ENCODE measurements at regions not wholly inside any gene's neighbourhood (a gene's known extent, or its start where the extent isn't known, plus 50 kb on each side); places are given as distances from the start of the nearest gene placed in this dataset.
A peak's percentile ranks its signal among the peaks of the same experiment; 100 is the strongest.

GRCh38 chr3:66098436-66098835, 59.7 kb upstream of the MAGI1 start:
- DNase-seq: no peak
- H3K36me3 ChIP-seq (ENCODE audit: control insufficient read depth, insufficient read depth, low read length): no peaks in the 10 kb centered on the region
- 100% methylated on average over 1 of the region's 4 CpGs for WGBS (ENCODE audit: insufficient coverage, low lambda C conversion rate)

GRCh38 chr3:66097647-66098046, 58.9 kb upstream of the MAGI1 start:
- no peaks in the 10 kb centered on the region for H3K9me3 ChIP-seq (ENCODE audit: control insufficient read depth, low read depth, low read length)
- no peaks in the 10 kb centered on the region for H3K4me1 ChIP-seq (ENCODE audit: control insufficient read depth, insufficient read depth, low read length)
- no peak overlapping the region for H3K4me3 ChIP-seq (ENCODE audit: low read length)
- 93% methylated on average over 3 of the region's 4 CpGs for WGBS (ENCODE audit: insufficient coverage, low lambda C conversion rate)
- H3K27ac ChIP-seq (ENCODE audit: low read length): no peak overlapping the region
- no peaks in the 10 kb centered on the region for H3K27me3 ChIP-seq (ENCODE audit: control insufficient read depth, insufficient read depth, low read length)
- H3K36me3 ChIP-seq (ENCODE audit: control insufficient read depth, insufficient read depth, low read length): no peaks in the 10 kb centered on the region
- DNase-seq: no peak

More at GRCh38 chr3:66098436-66098835, 59.7 kb upstream of the MAGI1 start:
- no peaks in the 10 kb centered on the region for H3K27me3 ChIP-seq (ENCODE audit: control insufficient read depth, insufficient read depth, low read length)
- H3K4me3 ChIP-seq (ENCODE audit: low read length): no peak overlapping the region
- no peaks in the 10 kb centered on the region for H3K4me1 ChIP-seq (ENCODE audit: control insufficient read depth, insufficient read depth, low read length)
- no peak overlapping the region for H3K27ac ChIP-seq (ENCODE audit: low read length)
- no peaks in the 10 kb centered on the region for H3K9me3 ChIP-seq (ENCODE audit: control insufficient read depth, low read depth, low read length)

GRCh38 chr3:66095295-66096001, 56.7 kb upstream of the MAGI1 start:
- no peaks in the 10 kb centered on the region for H3K9me3 ChIP-seq (ENCODE audit: control insufficient read depth, low read depth, low read length)
- DNase-seq: no peak
- peaks cover 3% of the 10 kb centered on the region for H3K4me1 ChIP-seq (ENCODE audit: control insufficient read depth, insufficient read depth, low read length)
- no peaks in the 10 kb centered on the region for H3K27me3 ChIP-seq (ENCODE audit: control insufficient read depth, insufficient read depth, low read length)
- H3K36me3 ChIP-seq (ENCODE audit: control insufficient read depth, insufficient read depth, low read length): no peaks in the 10 kb centered on the region
- no peak overlapping the region for H3K4me3 ChIP-seq (ENCODE audit: low read length)
- no CpG with 5 or more reads among the region's 5 CpGs for WGBS (ENCODE audit: insufficient coverage, low lambda C conversion rate)
- H3K27ac ChIP-seq (ENCODE audit: low read length): no peak overlapping the region

DNA sequence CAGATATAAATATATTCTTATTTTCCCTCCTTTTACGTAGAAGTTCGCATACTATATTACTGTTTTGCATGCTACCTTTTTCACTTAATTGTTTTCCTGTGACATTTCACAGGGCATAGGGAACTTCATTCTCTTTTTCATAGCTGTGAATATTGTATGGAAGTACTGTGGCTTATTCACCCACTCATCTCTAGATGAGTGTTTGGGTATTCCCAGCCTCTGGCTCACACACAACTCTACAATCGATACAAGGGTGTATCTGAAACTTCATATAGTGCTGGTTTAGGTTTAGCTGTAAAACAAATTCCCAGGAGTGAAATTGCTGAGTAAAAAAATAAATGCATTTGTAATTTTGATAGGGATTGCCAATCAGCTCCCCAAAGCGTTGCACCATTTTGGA, 55.3 kb upstream of the MAGI1 start:
- no peak for DNase-seq
- Histone ChIP-seq H3K4me3 (ENCODE audit: low read length) (no peak overlapping the region), H3K27me3 (ENCODE audit: control insufficient read depth, insufficient read depth, low read length) (no peaks in the 10 kb centered on the region), H3K27ac (ENCODE audit: low read length) (no peak overlapping the region), H3K9me3 (ENCODE audit: control insufficient read depth, low read depth, low read length) (no peaks in the 10 kb centered on the region), H3K36me3 (ENCODE audit: control insufficient read depth, insufficient read depth, low read length) (no peaks in the 10 kb centered on the region), H3K4me1 (ENCODE audit: control insufficient read depth, insufficient read depth, low read length) (peaks cover 3% of the 10 kb centered on the region)
- 100% methylated on average over 2 of the region's 4 CpGs for WGBS (ENCODE audit: insufficient coverage, low lambda C conversion rate)

- Histone ChIP-seq H3K36me3 (ENCODE audit: control insufficient read depth, insufficient read depth, low read length) (no peaks in the 10 kb centered on the region), H3K27me3 (ENCODE audit: control insufficient read depth, insufficient read depth, low read length) (no peaks in the 10 kb centered on the region), H3K4me1 (ENCODE audit: control insufficient read depth, insufficient read depth, low read length) (peaks cover 3% of the 10 kb centered on the region), H3K27ac (ENCODE audit: low read length) (no peak overlapping the region), H3K9me3 (ENCODE audit: control insufficient read depth, low read depth, low read length) (no peaks in the 10 kb centered on the region), H3K4me3 (ENCODE audit: low read length) (no peak overlapping the region)
- peak in 1 of 2 donors; percentile 42 for DNase-seq
- WGBS (ENCODE audit: insufficient coverage, low lambda C conversion rate): 35% methylated on average over 2 of the region's 10 CpGs
Measured at GRCh38 chr3:66092175-66092995, 53.7 kb upstream of the MAGI1 start.
